HCT116 (cell line): ENCODE measurements at regions not wholly inside any gene's neighbourhood (a gene's known extent, or its start where the extent isn't known, plus 50 kb on each side); places are given as distances from the start of the nearest gene placed in this dataset.

Experiments
- ATAC-seq: fragments of 200-7000 bp; cut with Tn5 transposase; 2 replicates; pipeline ENCODE4 v1.9.1; 2020; ENCODE audit warnings: mild to moderate bottlenecking, moderate library complexity
- BruUV-seq: library from RNA; stranded (reverse); fragments of 400-500 nt; replicated peaks from 2 replicates; lab custom pipeline; 2021; lab: Mats Ljungman, UMichigan
- CTCF ChIA-PET: fragments of 300-600 bp; sonication (Branson Sonifier 250); formaldehyde crosslinking; loops from one replicate; lab custom pipeline; 2021; ENCODE audit warnings: antibody characterized with exemption; lab: Charles Lee
- POLR2A ChIA-PET: fragments of 300-600, 350-600 bp; sonication (Branson Sonifier 250); formaldehyde crosslinking; loops from one replicate; lab custom pipeline; 2021; ENCODE audit warnings: antibody characterized with exemption; lab: Charles Lee
- RAD21 ChIA-PET, 2 experiments: fragments of 300-600 bp; sonication (Branson Sonifier 250); formaldehyde crosslinking; loops; one replicate each; lab custom pipeline; 2023; ENCODE audit warnings: low total read pairs in 2 of 2; ENCODE audit not compliant: uncharacterized antibody in 2 of 2, unreplicated experiment in 2 of 2, low non-redundant PET in 1 of 2; lab: Charles Lee
- DNase-seq: peaks from one replicate; pipeline ENCODE4 v3.0.0-alpha.2; 2010; ENCODE audit warnings: low read depth, low spot score
- H2AFZ ChIP-seq: fragments of 200-600 bp; shearing (Covaris generic), sonication (generic); 2 replicates; pipeline ENCODE4 v1.6.1; 2017; ENCODE audit warnings: low read depth, mixed run types, mixed read lengths, antibody characterized with exemption, low read length; ENCODE audit not compliant: poor library complexity, severe bottlenecking
- H3K27ac ChIP-seq: 2 replicates; pipeline ENCODE4 v1.5.1; 2012; ENCODE audit warnings: low read depth, low read length
- H3K27me3 ChIP-seq: fragments of 200-600 bp; sonication (generic); 2 replicates; pipeline ENCODE4 v1.6.1; 2016; ENCODE audit warnings: mixed run types, low read length, mixed read lengths; ENCODE audit not compliant: insufficient read depth
- H3K36me3 ChIP-seq, 2 experiments: fragments of 200-500 bp in 1 of 2; fragments of 200-600 bp in 1 of 2; sonication (Bioruptor generic) in 1 of 2; sonication (generic) in 1 of 2; 2 replicates each; pipeline versions ENCODE4 v1.5.1 to v1.6.1; 2014 to 2016; ENCODE audit warnings: low read length in 2 of 2, inconsistent platforms in 1 of 2, mixed read lengths in 1 of 2, mixed run types in 1 of 2; ENCODE audit not compliant: insufficient read depth in 2 of 2, control insufficient read depth in 1 of 2
- H3K4me1 ChIP-seq, 2 experiments: fragments of 200-600 bp in 1 of 2; sonication (generic) in 1 of 2; 2 replicates each; pipeline versions ENCODE4 v1.5.1 to v1.6.1; 2012 to 2017; ENCODE audit warnings: low read length in 2 of 2, inconsistent platforms in 1 of 2, mild to moderate bottlenecking in 1 of 2, mixed read lengths in 1 of 2, mixed run types in 1 of 2, moderate library complexity in 1 of 2; ENCODE audit not compliant: insufficient read depth in 2 of 2, control insufficient read depth in 1 of 2
- H3K4me2 ChIP-seq: fragments of 200-600 bp; sonication (generic); 2 replicates; pipeline ENCODE4 v1.6.1; 2017; ENCODE audit warnings: mixed run types, low read length, mixed read lengths
- H3K4me3 ChIP-seq, 2 experiments: fragments of 200-600 bp in 1 of 2; sonication (generic) in 1 of 2; replicated peaks in 1 of 2; 2 replicates each; pipeline ENCODE4 v1.5.1; 2011 to 2016; ENCODE audit warnings: low read length in 2 of 2, control low read depth in 1 of 2, low read depth in 1 of 2, mild to moderate bottlenecking in 1 of 2, mixed read lengths in 1 of 2, mixed run types in 1 of 2
- H3K79me2 ChIP-seq: fragments of 200-600 bp; sonication (generic); 2 replicates; pipeline ENCODE4 v1.6.1; 2017; ENCODE audit warnings: mild to moderate bottlenecking, mixed run types, low read length, moderate library complexity, mixed read lengths; ENCODE audit not compliant: insufficient read depth
- H3K9ac ChIP-seq: fragments of 200-600 bp; sonication (generic); 2 replicates; pipeline ENCODE4 v1.6.1; 2016; ENCODE audit warnings: low read length, mixed read lengths
- H3K9me2 ChIP-seq: fragments of 200-600 bp; sonication (generic), shearing (Covaris generic); 2 replicates; pipeline ENCODE4 v1.6.1; 2017; ENCODE audit warnings: mixed run types, mild to moderate bottlenecking, moderate library complexity; ENCODE audit not compliant: insufficient read depth
- H3K9me3 ChIP-seq, 2 experiments: fragments of 200-500 bp in 1 of 2; fragments of 200-600 bp in 1 of 2; sonication (Bioruptor generic) in 1 of 2; sonication (generic) in 1 of 2; 2 replicates each; pipeline ENCODE4 v1.6.1; 2014 to 2017; ENCODE audit warnings: low read length in 2 of 2, mixed read lengths in 2 of 2, inconsistent platforms in 1 of 2, low read depth in 1 of 2, mild to moderate bottlenecking in 1 of 2, mixed run types in 1 of 2, moderate library complexity in 1 of 2; ENCODE audit not compliant: control insufficient read depth in 1 of 2, insufficient read depth in 1 of 2
- H4K20me1 ChIP-seq: fragments of 200-600 bp; sonication (generic), shearing (Covaris generic); 2 replicates; pipeline ENCODE4 v1.6.1; 2017; ENCODE audit warnings: mixed run types, mild to moderate bottlenecking, moderate library complexity; ENCODE audit not compliant: insufficient read depth
- CBX3 ChIP-seq: IDR thresholded peaks from 2 replicates; pipeline ENCODE4 v1.6.1; 2012; ENCODE audit warnings: low read depth
- CEBPB ChIP-seq: IDR thresholded peaks from 2 replicates; pipeline ENCODE4 v1.6.1; 2012; ENCODE audit warnings: low read depth
- EGR1 ChIP-seq: IDR thresholded peaks from 2 replicates; pipeline ENCODE4 v1.6.1; 2012; ENCODE audit warnings: low read depth
- ELF1 ChIP-seq: IDR thresholded peaks from 2 replicates; pipeline ENCODE4 v1.6.1; 2012; ENCODE audit warnings: low read depth, borderline replicate concordance
- EZH2 ChIP-seq: fragments of 200-600 bp; sonication (generic); IDR thresholded peaks from 2 replicates; pipeline ENCODE4 v1.6.1; 2017; ENCODE audit warnings: antibody characterized with exemption, mixed run types
- EZH2phosphoT487 ChIP-seq: fragments of 200-600 bp; IDR thresholded peaks from 2 replicates; pipeline ENCODE4 v1.6.1; 2018; ENCODE audit warnings: antibody characterized with exemption, borderline replicate concordance
- FOSL1 ChIP-seq: IDR thresholded peaks from 2 replicates; pipeline ENCODE4 v1.6.1; 2012; ENCODE audit warnings: low read depth
- JUND ChIP-seq: IDR thresholded peaks from 2 replicates; pipeline ENCODE4 v1.6.1; 2012
- POLR2A ChIP-seq: IDR thresholded peaks from 2 replicates; pipeline ENCODE4 v1.7.0; 2011; ENCODE audit warnings: borderline replicate concordance; ENCODE audit not compliant: insufficient read depth, insufficient read length; ENCODE audit errors: extremely low read depth
- SIN3A ChIP-seq: IDR thresholded peaks from 2 replicates; pipeline ENCODE4 v1.6.1; 2012; ENCODE audit warnings: low read depth
- TCF7L2 ChIP-seq: IDR thresholded peaks from 2 replicates; pipeline ENCODE4 v1.7.0; 2011; ENCODE audit warnings: borderline replicate concordance, inconsistent platforms; ENCODE audit not compliant: insufficient read depth, insufficient read length; ENCODE audit errors: extremely low read depth
- YY1 ChIP-seq: IDR thresholded peaks from 2 replicates; pipeline ENCODE4 v1.6.1; 2011; ENCODE audit warnings: low read length, low read depth, moderate library complexity, mild to moderate bottlenecking; ENCODE audit not compliant: insufficient replicate concordance; ENCODE audit errors: extremely low read depth
- ZFX ChIP-seq: fragments of 450-650 bp; IDR thresholded peaks from 2 replicates; pipeline ENCODE4 v1.6.1; 2017
- ZNF274 ChIP-seq: fragments of 200-500 bp; sonication (Bioruptor generic); IDR thresholded peaks from 2 replicates; pipeline ENCODE4 v1.6.1; 2014; ENCODE audit warnings: mild to moderate bottlenecking, low read depth, low read length, inconsistent platforms
- intact Hi-C: fragments of 100-400 bp; cut with micrococcal nuclease; formaldehyde crosslinking; loops from 2 replicates; pipeline ENCODE4 v1.10.0; 2022
- TF ChIP-seq, protein P1 (sequence below): IDR thresholded peaks from 2 replicates; pipeline ENCODE4 v1.6.1; 2012
- TF ChIP-seq, protein P2 (sequence below): IDR thresholded peaks from 2 replicates; pipeline ENCODE4 v1.6.1; 2012; ENCODE audit warnings: low read depth
- TF ChIP-seq, protein P3 (sequence below): IDR thresholded peaks from 2 replicates; pipeline ENCODE4 v1.6.1; 2011; ENCODE audit warnings: mild to moderate bottlenecking, low read length, moderate library complexity; ENCODE audit not compliant: insufficient replicate concordance; ENCODE audit errors: extremely low read depth
- TF ChIP-seq, protein P4 (sequence below), 3 experiments: fragments of 200-600 bp in 1 of 3; sonication (generic) in 1 of 3; IDR thresholded peaks in 2 of 3; conservative IDR thresholded peaks in 1 of 3; 2 replicates each; pipeline ENCODE4 v1.5.1; 2012 to 2017; ENCODE audit warnings: low read depth in 2 of 3, low read length in 2 of 3, antibody characterized with exemption in 1 of 3, borderline replicate concordance in 1 of 3, control low read depth in 1 of 3, mild to moderate bottlenecking in 1 of 3, mixed read lengths in 1 of 3, mixed run types in 1 of 3, moderate library complexity in 1 of 3; ENCODE audit not compliant: insufficient read depth in 1 of 3
- TF ChIP-seq, protein P5 (sequence below): IDR thresholded peaks from 2 replicates; pipeline ENCODE4 v1.6.1; 2012

DNA sequence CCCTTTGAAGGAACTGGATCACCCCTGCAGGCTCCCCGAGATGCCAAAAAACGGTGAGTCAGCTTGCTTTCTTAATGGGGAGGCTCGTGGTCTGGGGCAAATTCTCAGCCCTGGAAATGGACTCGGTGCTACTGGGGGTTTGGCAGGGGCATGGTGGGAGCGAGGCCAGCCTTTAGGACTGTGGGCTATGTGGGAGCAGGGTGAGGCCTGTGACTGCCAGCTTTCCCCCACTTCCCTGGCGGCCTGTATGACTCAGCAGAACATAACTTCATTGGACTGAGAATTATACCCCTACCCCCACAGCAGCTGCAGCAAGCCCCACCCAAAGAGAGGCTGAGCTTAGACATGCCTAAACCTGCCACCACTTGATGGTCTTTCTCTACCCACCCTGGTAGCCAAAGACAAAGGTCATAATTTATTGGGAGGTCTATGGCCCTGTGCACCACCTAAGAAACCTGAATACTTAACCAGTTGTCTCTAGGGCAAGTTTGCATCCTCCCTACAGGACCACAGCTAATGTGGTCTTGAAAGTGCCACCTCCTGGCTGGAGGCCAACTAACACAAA lies 325.3 kb downstream of the TLE1 start:
- Histone ChIP-seq H4K20me1 (no peaks in the 10 kb centered on the region), H3K4me3 (no peak overlapping the region), H3K36me3 (no peaks in the 10 kb centered on the region), H3K9ac (no peak overlapping the region), H2AFZ (no peak overlapping the region)
- RAD21 ChIA-PET: no interaction called here
- POLR2A ChIA-PET: no interaction called here
- no peak for DNase-seq
- no peak for TF ChIP-seq POLR2A
- no peak for TF ChIP-seq ZFX
- TF ChIP-seq, protein P1, sequence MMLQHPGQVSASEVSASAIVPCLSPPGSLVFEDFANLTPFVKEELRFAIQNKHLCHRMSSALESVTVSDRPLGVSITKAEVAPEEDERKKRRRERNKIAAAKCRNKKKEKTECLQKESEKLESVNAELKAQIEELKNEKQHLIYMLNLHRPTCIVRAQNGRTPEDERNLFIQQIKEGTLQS: no peak
- TF ChIP-seq TCF7L2: no peak
- TF ChIP-seq EGR1: no peak
- TF ChIP-seq, protein P2, sequence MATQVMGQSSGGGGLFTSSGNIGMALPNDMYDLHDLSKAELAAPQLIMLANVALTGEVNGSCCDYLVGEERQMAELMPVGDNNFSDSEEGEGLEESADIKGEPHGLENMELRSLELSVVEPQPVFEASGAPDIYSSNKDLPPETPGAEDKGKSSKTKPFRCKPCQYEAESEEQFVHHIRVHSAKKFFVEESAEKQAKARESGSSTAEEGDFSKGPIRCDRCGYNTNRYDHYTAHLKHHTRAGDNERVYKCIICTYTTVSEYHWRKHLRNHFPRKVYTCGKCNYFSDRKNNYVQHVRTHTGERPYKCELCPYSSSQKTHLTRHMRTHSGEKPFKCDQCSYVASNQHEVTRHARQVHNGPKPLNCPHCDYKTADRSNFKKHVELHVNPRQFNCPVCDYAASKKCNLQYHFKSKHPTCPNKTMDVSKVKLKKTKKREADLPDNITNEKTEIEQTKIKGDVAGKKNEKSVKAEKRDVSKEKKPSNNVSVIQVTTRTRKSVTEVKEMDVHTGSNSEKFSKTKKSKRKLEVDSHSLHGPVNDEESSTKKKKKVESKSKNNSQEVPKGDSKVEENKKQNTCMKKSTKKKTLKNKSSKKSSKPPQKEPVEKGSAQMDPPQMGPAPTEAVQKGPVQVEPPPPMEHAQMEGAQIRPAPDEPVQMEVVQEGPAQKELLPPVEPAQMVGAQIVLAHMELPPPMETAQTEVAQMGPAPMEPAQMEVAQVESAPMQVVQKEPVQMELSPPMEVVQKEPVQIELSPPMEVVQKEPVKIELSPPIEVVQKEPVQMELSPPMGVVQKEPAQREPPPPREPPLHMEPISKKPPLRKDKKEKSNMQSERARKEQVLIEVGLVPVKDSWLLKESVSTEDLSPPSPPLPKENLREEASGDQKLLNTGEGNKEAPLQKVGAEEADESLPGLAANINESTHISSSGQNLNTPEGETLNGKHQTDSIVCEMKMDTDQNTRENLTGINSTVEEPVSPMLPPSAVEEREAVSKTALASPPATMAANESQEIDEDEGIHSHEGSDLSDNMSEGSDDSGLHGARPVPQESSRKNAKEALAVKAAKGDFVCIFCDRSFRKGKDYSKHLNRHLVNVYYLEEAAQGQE: no peak
- TF ChIP-seq, protein P3, sequence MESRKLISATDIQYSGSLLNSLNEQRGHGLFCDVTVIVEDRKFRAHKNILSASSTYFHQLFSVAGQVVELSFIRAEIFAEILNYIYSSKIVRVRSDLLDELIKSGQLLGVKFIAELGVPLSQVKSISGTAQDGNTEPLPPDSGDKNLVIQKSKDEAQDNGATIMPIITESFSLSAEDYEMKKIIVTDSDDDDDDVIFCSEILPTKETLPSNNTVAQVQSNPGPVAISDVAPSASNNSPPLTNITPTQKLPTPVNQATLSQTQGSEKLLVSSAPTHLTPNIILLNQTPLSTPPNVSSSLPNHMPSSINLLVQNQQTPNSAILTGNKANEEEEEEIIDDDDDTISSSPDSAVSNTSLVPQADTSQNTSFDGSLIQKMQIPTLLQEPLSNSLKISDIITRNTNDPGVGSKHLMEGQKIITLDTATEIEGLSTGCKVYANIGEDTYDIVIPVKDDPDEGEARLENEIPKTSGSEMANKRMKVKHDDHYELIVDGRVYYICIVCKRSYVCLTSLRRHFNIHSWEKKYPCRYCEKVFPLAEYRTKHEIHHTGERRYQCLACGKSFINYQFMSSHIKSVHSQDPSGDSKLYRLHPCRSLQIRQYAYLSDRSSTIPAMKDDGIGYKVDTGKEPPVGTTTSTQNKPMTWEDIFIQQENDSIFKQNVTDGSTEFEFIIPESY: no peak
- TF ChIP-seq SIN3A: no peak
- TF ChIP-seq CBX3: no peak
- TF ChIP-seq, protein P4, sequence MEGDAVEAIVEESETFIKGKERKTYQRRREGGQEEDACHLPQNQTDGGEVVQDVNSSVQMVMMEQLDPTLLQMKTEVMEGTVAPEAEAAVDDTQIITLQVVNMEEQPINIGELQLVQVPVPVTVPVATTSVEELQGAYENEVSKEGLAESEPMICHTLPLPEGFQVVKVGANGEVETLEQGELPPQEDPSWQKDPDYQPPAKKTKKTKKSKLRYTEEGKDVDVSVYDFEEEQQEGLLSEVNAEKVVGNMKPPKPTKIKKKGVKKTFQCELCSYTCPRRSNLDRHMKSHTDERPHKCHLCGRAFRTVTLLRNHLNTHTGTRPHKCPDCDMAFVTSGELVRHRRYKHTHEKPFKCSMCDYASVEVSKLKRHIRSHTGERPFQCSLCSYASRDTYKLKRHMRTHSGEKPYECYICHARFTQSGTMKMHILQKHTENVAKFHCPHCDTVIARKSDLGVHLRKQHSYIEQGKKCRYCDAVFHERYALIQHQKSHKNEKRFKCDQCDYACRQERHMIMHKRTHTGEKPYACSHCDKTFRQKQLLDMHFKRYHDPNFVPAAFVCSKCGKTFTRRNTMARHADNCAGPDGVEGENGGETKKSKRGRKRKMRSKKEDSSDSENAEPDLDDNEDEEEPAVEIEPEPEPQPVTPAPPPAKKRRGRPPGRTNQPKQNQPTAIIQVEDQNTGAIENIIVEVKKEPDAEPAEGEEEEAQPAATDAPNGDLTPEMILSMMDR (IDR thresholded peaks at IDR 0.05 in 2 of 3, conservative IDR thresholded peaks at IDR 0.05 in 1 of 3; ENCODE audit: borderline replicate concordance in 1 of 3, insufficient read depth in 1 of 3, low read depth in 2 of 3, low read length in 2 of 3): no peak
- TF ChIP-seq EZH2: no peak
- TF ChIP-seq, protein P5, sequence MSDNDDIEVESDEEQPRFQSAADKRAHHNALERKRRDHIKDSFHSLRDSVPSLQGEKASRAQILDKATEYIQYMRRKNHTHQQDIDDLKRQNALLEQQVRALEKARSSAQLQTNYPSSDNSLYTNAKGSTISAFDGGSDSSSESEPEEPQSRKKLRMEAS: no peak
- TF ChIP-seq EZH2phosphoT487: no peak
- no peak for TF ChIP-seq ELF1
- TF ChIP-seq CEBPB: no peak
- TF ChIP-seq FOSL1: no peak
- no peak for TF ChIP-seq YY1
- no peak for TF ChIP-seq JUND
- no peak for TF ChIP-seq ZNF274
- TF ChIP-seq, all 23 proteins: peak for 0
- intact Hi-C loops: no loop called here
- ATAC-seq: no peak
- Histone ChIP-seq H3K27me3 (no peaks in the 10 kb centered on the region), H3K27ac (no peak overlapping the region), H3K4me2 (no peak overlapping the region), H3K4me1 (no peaks in the 10 kb centered on the region), H3K79me2 (no peaks in the 10 kb centered on the region), H3K9me2 (no peaks in the 10 kb centered on the region), H3K9me3 (no peaks in the 10 kb centered on the region; a peak in 1 of 4 replicates)
- BruUV-seq: no TSS peak
- CTCF ChIA-PET: no interaction called here
